Upper lobe of left lung (tissue), 4 donors: ENCODE measurements at regions not wholly inside any gene's neighbourhood (a gene's known extent, or its start where the extent isn't known, plus 50 kb on each side); places are given as distances from the start of the nearest gene placed in this dataset.

Experiments
- CTCF ChIP-seq, 6 experiments: fragments of 450-650 bp in 4 of 6; fragments of 200-600 bp in 2 of 6; sonication (generic) in 2 of 6; IDR thresholded peaks; one replicate each; pipeline ENCODE4 v1.5.1; 2016 to 2019; ENCODE audit warnings: antibody characterized with exemption in 6 of 6
- EP300 ChIP-seq, 4 donors: sonication (generic); formaldehyde crosslinking; IDR thresholded peaks; one replicate each; pipeline ENCODE4 v1.5.1; 2017; ENCODE audit warnings: antibody characterized with exemption in 4 of 4, control low read depth in 2 of 4
- POLR2AphosphoS5 ChIP-seq, 2 donors: sonication (generic); formaldehyde crosslinking; IDR thresholded peaks; one replicate each; pipeline ENCODE4 v1.5.1; 2017; ENCODE audit warnings: antibody characterized with exemption in 2 of 2

GRCh38 chr9:28925157-28925556 is 1351.9 kb upstream of the C9orf72 start:
- TF ChIP-seq CTCF (IDR thresholded peaks at IDR 0.05): no peak
- no peak for TF ChIP-seq EP300 (IDR thresholded peaks at IDR 0.05)
- TF ChIP-seq POLR2AphosphoS5 (IDR thresholded peaks at IDR 0.05): no peak
